OCI-LY7 (cell line): ENCODE measurements at regions not wholly inside any gene's neighbourhood (a gene's known extent, or its start where the extent isn't known, plus 50 kb on each side); places are given as distances from the start of the nearest gene placed in this dataset.

Source experiments
- CTCF ChIP-seq: fragments of 200-600 bp; sonication (generic); conservative IDR thresholded peaks from 2 replicates; pipeline ENCODE4 v1.5.1; 2014; ENCODE audit warnings: mild to moderate bottlenecking, antibody characterized with exemption, low read length, moderate library complexity, mixed read lengths
- EZH2phosphoT487 ChIP-seq: fragments of 200-600 bp; sonication (generic); IDR thresholded peaks from 2 replicates; pipeline ENCODE4 v1.6.1; 2018; ENCODE audit warnings: low read depth, borderline replicate concordance, mild to moderate bottlenecking, mixed run types, antibody characterized with exemption, low read length, moderate library complexity, mixed read lengths

DNA sequence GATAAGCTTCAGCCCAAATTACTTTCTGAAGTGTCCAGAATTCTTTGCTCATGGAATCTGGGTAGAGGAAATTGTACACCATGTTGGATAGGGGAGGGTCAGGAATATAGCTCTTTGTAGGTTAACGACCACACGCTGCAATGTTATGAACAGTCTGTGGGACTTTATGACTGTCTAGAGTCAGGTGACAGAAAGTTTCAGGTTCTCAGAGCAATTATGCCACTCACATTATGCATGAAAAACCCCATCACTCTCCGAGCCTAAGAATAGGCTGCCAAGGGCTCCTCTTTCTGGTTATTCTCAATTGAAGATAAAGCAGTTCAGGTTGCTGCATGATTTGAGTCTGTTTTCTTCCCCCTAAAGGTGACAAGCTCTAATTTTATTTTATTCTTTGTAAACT, 430.9 kb downstream of the ATP23 start:
- no peak for TF ChIP-seq CTCF
- no peak for TF ChIP-seq EZH2phosphoT487
